ENCODE measurements at regions not wholly inside any gene's neighbourhood (a gene's known extent, or its start where the extent isn't known, plus 50 kb on each side); places are given as distances from the start of the nearest gene placed in this dataset.

- TF ChIP-seq CTCF (IDR thresholded peaks at IDR 0.05) (no peak), ZFX (IDR thresholded peaks at IDR 0.05; ENCODE audit: borderline replicate concordance) (no peak)
These were observed 132.1 kb downstream of the AACS start for GRCh38 chr12:125197326-125197725.
